HepG2 (cell line): ENCODE measurements at regions not wholly inside any gene's neighbourhood (a gene's known extent, or its start where the extent isn't known, plus 50 kb on each side); places are given as distances from the start of the nearest gene placed in this dataset.

ENCODE experiments used
- ATAC-seq: fragments of 200-7000 bp; cut with Tn5 transposase; 3 replicates; pipeline ENCODE4 v1.9.1; 2020; ENCODE audit warnings: mild to moderate bottlenecking, moderate library complexity
- BruUV-seq: library from RNA; stranded (reverse); fragments of 400-500 nt; replicated peaks from 2 replicates; lab custom pipeline; 2021; lab: Mats Ljungman, UMichigan
- CTCF ChIA-PET: fragments of 300-600 bp; formaldehyde crosslinking; extraction: SDS; loops from one replicate; lab custom pipeline; 2021; ENCODE audit warnings: low total read pairs, inconsistent platforms, low intra/inter-chr PET ratio; lab: Yijun Ruan, JAX
- POLR2A ChIA-PET: fragments of 350-600 bp; sonication (Branson Sonifier 250); formaldehyde crosslinking; loops from one replicate; lab custom pipeline; 2020; ENCODE audit warnings: antibody characterized with exemption, inconsistent platforms; lab: Yijun Ruan, JAX
- DNase-seq: peaks from one replicate; pipeline ENCODE4 v3.0.0-alpha.2; 2015; ENCODE audit warnings: low spot score
- FAIRE-seq: peaks from 3 replicates; lab custom pipeline; 2011; peaks lifted over from hg19 to GRCh38; lab: Jason Lieb, UNC
- H2AFZ ChIP-seq: one replicate; pipeline ENCODE4 v1.6.1; 2011; ENCODE audit warnings: low read length, inconsistent platforms
- H3K27ac ChIP-seq: fragments of 300-600 bp; 3 replicates; pipeline ENCODE4 v1.8.0; 2011; ENCODE audit warnings: mixed run types, mild to moderate bottlenecking, mixed read lengths, low read length, inconsistent platforms; ENCODE audit not compliant: insufficient read depth; ENCODE audit errors: extremely low read length
- H3K27me3 ChIP-seq, 2 experiments: fragments of 200-600 bp in 1 of 2; 2 replicates in 1 of 2; 3 replicates in 1 of 2; pipeline versions ENCODE4 v1.6.0 to v1.8.0; 2011; ENCODE audit warnings: low read length in 2 of 2, mild to moderate bottlenecking in 2 of 2, moderate library complexity in 2 of 2, inconsistent platforms in 1 of 2; ENCODE audit not compliant: insufficient read depth in 2 of 2, control insufficient read depth in 1 of 2
- H3K36me3 ChIP-seq, 2 experiments: fragments of 200-600 bp in 1 of 2; replicated peaks in 1 of 2; 2 replicates in 1 of 2; 3 replicates in 1 of 2; pipeline versions ENCODE4 v1.5.1 to v1.8.0; 2011; ENCODE audit warnings: low read length in 2 of 2, inconsistent platforms in 1 of 2; ENCODE audit not compliant: insufficient read depth in 2 of 2, control insufficient read depth in 1 of 2
- H3K4me1 ChIP-seq: 2 replicates; pipeline ENCODE4 v1.5.1; 2012; ENCODE audit warnings: low read length, inconsistent platforms; ENCODE audit not compliant: insufficient read depth
- H3K4me2 ChIP-seq: 2 replicates; pipeline ENCODE4 v1.6.0; 2011; ENCODE audit warnings: low read depth, low read length, inconsistent platforms
- H3K4me3 ChIP-seq, 3 experiments: fragments of 200-600 bp in 1 of 3; sonication (generic), shearing (Covaris generic) in 1 of 3; replicated peaks in 1 of 3; 2 replicates each; pipeline ENCODE4 v1.5.1; 2011 to 2016; ENCODE audit warnings: low read length in 3 of 3, inconsistent platforms in 2 of 3, low read depth in 2 of 3, mild to moderate bottlenecking in 2 of 3, control low read depth in 1 of 3, mixed read lengths in 1 of 3; ENCODE audit not compliant: insufficient read depth in 1 of 3
- H3K79me2 ChIP-seq: one replicate; pipeline ENCODE4 v1.6.1; 2011; ENCODE audit warnings: low read length, inconsistent platforms; ENCODE audit not compliant: insufficient read depth
- H3K9ac ChIP-seq: 2 replicates; pipeline ENCODE4 v1.6.0; 2011; ENCODE audit warnings: mild to moderate bottlenecking, low read depth, low read length, inconsistent platforms; ENCODE audit not compliant: insufficient read depth
- H3K9me3 ChIP-seq: 2 replicates; pipeline ENCODE4 v1.5.1; 2012; ENCODE audit warnings: mild to moderate bottlenecking, low read length
- H4K20me1 ChIP-seq: 2 replicates; pipeline ENCODE4 v1.6.0; 2011; ENCODE audit warnings: inconsistent platforms, mild to moderate bottlenecking, low read length, moderate library complexity; ENCODE audit not compliant: insufficient read depth
- ATF1 ChIP-seq: IDR thresholded peaks from 2 replicates; pipeline ENCODE4 v1.6.1; 2016; ENCODE audit warnings: mild to moderate bottlenecking, control low read depth
- CBX1 ChIP-seq: IDR thresholded peaks from one replicate; pipeline ENCODE4 v1.6.1; 2016; ENCODE audit warnings: antibody characterized with exemption, low read depth
- CTCF ChIP-seq: sonication (generic); formaldehyde crosslinking; IDR thresholded peaks from 2 replicates; pipeline ENCODE4 v1.5.0; 2020; ENCODE audit warnings: mild to moderate bottlenecking, missing genetic modification reagents, moderate library complexity
- EEA1 ChIP-seq: sonication (generic); formaldehyde crosslinking; IDR thresholded peaks from 2 replicates; pipeline ENCODE4 v1.5.1; 2020; ENCODE audit warnings: mild to moderate bottlenecking, missing genetic modification reagents, borderline replicate concordance
- GABPA ChIP-seq, 2 experiments: IDR thresholded peaks; 2 replicates each; pipeline ENCODE4 v1.6.1; 2011 to 2016; ENCODE audit warnings: low read depth in 2 of 2, low read length in 1 of 2, missing biosample characterization in 1 of 2, missing genetic modification characterization in 1 of 2
- HCFC1 ChIP-seq: fragments of 150-350 bp; IDR thresholded peaks from 2 replicates; pipeline ENCODE4 v1.6.1; 2014; ENCODE audit warnings: low read depth, low read length
- MAFF ChIP-seq: IDR thresholded peaks from 2 replicates; pipeline ENCODE4 v1.6.1; 2011; ENCODE audit warnings: low read depth, low read length, improper control_type of control experiment
- MAFK ChIP-seq, 2 experiments: IDR thresholded peaks in 1 of 2; conservative IDR thresholded peaks in 1 of 2; 2 replicates each; pipeline ENCODE4 v1.6.1; 2011; ENCODE audit warnings: improper control_type of control experiment in 2 of 2, low read length in 2 of 2
- MTERF4 ChIP-seq: sonication (generic); formaldehyde crosslinking; IDR thresholded peaks from 2 replicates; pipeline ENCODE4 v1.8.0; 2023; ENCODE audit warnings: mild to moderate bottlenecking, missing genetic modification reagents
- POLR2G ChIP-seq: fragments of 200-400 bp; formaldehyde crosslinking; IDR thresholded peaks from 2 replicates; pipeline ENCODE4 v1.6.1; 2018; ENCODE audit warnings: mild to moderate bottlenecking, low read depth, low read length, moderate library complexity
- SOX5 ChIP-seq: IDR thresholded peaks from 2 replicates; pipeline ENCODE4 v1.6.1; 2016; ENCODE audit warnings: borderline replicate concordance
- SPEN ChIP-seq: sonication (generic); formaldehyde crosslinking; IDR thresholded peaks from 2 replicates; pipeline ENCODE4 v1.5.1; 2020; ENCODE audit warnings: low read depth, mild to moderate bottlenecking, missing genetic modification reagents
- ZFP91 ChIP-seq: sonication (generic); formaldehyde crosslinking; IDR thresholded peaks from 2 replicates; pipeline ENCODE4 v1.9.0; 2022; ENCODE audit warnings: missing genetic modification reagents, mild to moderate bottlenecking, borderline replicate concordance
- ZNF577 ChIP-seq: sonication (generic); formaldehyde crosslinking; IDR thresholded peaks from 2 replicates; pipeline ENCODE4 v1.4.0; 2020; ENCODE audit warnings: mild to moderate bottlenecking, low read depth, missing genetic modification reagents, borderline replicate concordance
- ZNF761 ChIP-seq: sonication (generic); formaldehyde crosslinking; conservative IDR thresholded peaks from 2 replicates; pipeline ENCODE4 v1.4.0; 2020; ENCODE audit warnings: mild to moderate bottlenecking, missing genetic modification reagents
- ZNF781 ChIP-seq: sonication (generic); formaldehyde crosslinking; IDR thresholded peaks from 2 replicates; pipeline ENCODE4 v1.5.1; 2020; ENCODE audit warnings: borderline replicate concordance, mild to moderate bottlenecking, missing genetic modification reagents; ENCODE audit errors: not compliant biosample characterization
- whole genome bisulfite sequencing: methylation state at CpG from one replicate; pipeline ENCODE4 v1.1.6; 2017; ENCODE audit warnings: low lambda C conversion rate; 5-methylcytosine and 5-hydroxymethylcytosine counted together
- in situ Hi-C: cut with HindIII; loops from 2 replicates; pipeline ENCODE4 v1.10.0; 2017; ENCODE audit warnings: low pct_unique_long_range_greater_than_20kb; ENCODE audit not compliant: extremely low pct_ligation_motif_present
- intact Hi-C: fragments of 100-400 bp; cut with micrococcal nuclease; formaldehyde crosslinking; loops from one replicate; pipeline ENCODE4 v1.10.0; 2022; ENCODE audit not compliant: unreplicated experiment

- no peak overlapping the region for H3K27ac ChIP-seq
- POLR2A ChIA-PET = no interaction called here
- no peak overlapping the region for H3K4me3 ChIP-seq
- no peak for DNase-seq
- H3K27me3 ChIP-seq = no peaks in the 10 kb centered on the region
- no peaks in the 10 kb centered on the region for H3K36me3 ChIP-seq
- no peaks in the 10 kb centered on the region for H4K20me1 ChIP-seq
- CTCF ChIA-PET = no interaction called here
- no peak for ATAC-seq
- H3K4me2 ChIP-seq = no peak overlapping the region
- H2AFZ ChIP-seq = no peak overlapping the region
- no peaks in the 10 kb centered on the region for H3K4me1 ChIP-seq
- intact Hi-C loops = no loop called here
- no peak overlapping the region for H3K9ac ChIP-seq
- H3K9me3 ChIP-seq = no peaks in the 10 kb centered on the region
- no peaks in the 10 kb centered on the region for H3K79me2 ChIP-seq
- no TSS peak for BruUV-seq
- FAIRE-seq = no peak
- in situ Hi-C loops = no loop called here
- TF ChIP-seq MAFF = peak; percentile 64
- TF ChIP-seq GABPA (IDR thresholded peaks at IDR 0.05; ENCODE audit: low read depth, low read length) = no peak
- no peak for TF ChIP-seq GABPA (CRISPR knock-in tag; IDR thresholded peaks at IDR 0.05; ENCODE audit: low read depth)
- TF ChIP-seq MAFK (conservative IDR thresholded peaks at IDR 0.05 in 1 of 2, IDR thresholded peaks at IDR 0.05 in 1 of 2; ENCODE audit: low read length in 2 of 2) = peak; percentile 57 to 80; a peak in 3 of 4 replicates
- TF ChIP-seq, all 625 proteins: peak for 2
Measured at GRCh38 chr7:79722217-79722616, 268.8 kb upstream of the MAGI2 start.

GRCh38 chr7:79719216-79719615 is 265.7 kb upstream of the MAGI2 start:
- Histone ChIP-seq H3K27me3 (no peaks in the 10 kb centered on the region), H2AFZ (no peak overlapping the region), H4K20me1 (no peaks in the 10 kb centered on the region), H3K4me2 (no peak overlapping the region), H3K27ac (no peak overlapping the region), H3K4me1 (no peaks in the 10 kb centered on the region), H3K79me2 (no peaks in the 10 kb centered on the region), H3K9me3 (no peaks in the 10 kb centered on the region), H3K9ac (no peak overlapping the region), H3K4me3 (no peak overlapping the region), H3K36me3 (no peaks in the 10 kb centered on the region)
- ATAC-seq (no peak), FAIRE-seq (no peak), DNase-seq (no peak)
- intact Hi-C loops (no loop called here), in situ Hi-C loops (no loop called here)
- POLR2A ChIA-PET = no interaction called here
- BruUV-seq = no TSS peak
- 40% methylated on average over 1 of the region's 3 CpGs for WGBS
- CTCF ChIA-PET = no interaction called here
- TF ChIP-seq HCFC1 = no peak
- TF ChIP-seq ATF1 = no peak
- no peak for TF ChIP-seq MTERF4 (CRISPR knock-in tag)
- no peak for TF ChIP-seq SPEN (CRISPR knock-in tag)
- no peak for TF ChIP-seq ZNF577 (CRISPR knock-in tag)
- no peak for TF ChIP-seq POLR2G
- no peak for TF ChIP-seq CTCF
- no peak for TF ChIP-seq CBX1
- TF ChIP-seq ZNF761 (CRISPR knock-in tag) = no peak
- TF ChIP-seq ZNF781 (CRISPR knock-in tag) = no peak
- no peak for TF ChIP-seq ZFP91 (CRISPR knock-in tag)
- no peak for TF ChIP-seq SOX5 (CRISPR knock-in tag)
- TF ChIP-seq EEA1 (CRISPR knock-in tag) = no peak
